H9 (cell line): ENCODE measurements at regions not wholly inside any gene's neighbourhood (a gene's known extent, or its start where the extent isn't known, plus 50 kb on each side); places are given as distances from the start of the nearest gene placed in this dataset.

Source experiments
- DNase-seq: peaks from one replicate; pipeline ENCODE4 v3.0.0-alpha.2; 2017
- H2AFZ ChIP-seq: one replicate; pipeline ENCODE4 v1.6.1; 2013; ENCODE audit warnings: mild to moderate bottlenecking, low read length, control low read depth, moderate library complexity
- H2AK5ac ChIP-seq: 2 replicates; pipeline ENCODE4 v1.6.1; 2013; ENCODE audit warnings: low read length, control low read depth, mixed read lengths; ENCODE audit not compliant: insufficient read length
- H2BK120ac ChIP-seq: one replicate; pipeline ENCODE4 v1.6.1; 2013; ENCODE audit warnings: low read depth, mild to moderate bottlenecking, low read length, control low read depth, inconsistent platforms; ENCODE audit not compliant: poor library complexity, severe bottlenecking
- H2BK12ac ChIP-seq: 2 replicates; pipeline ENCODE4 v1.6.1; 2013; ENCODE audit warnings: low read length, control low read depth, mixed read lengths, low read depth; ENCODE audit not compliant: insufficient read length
- H2BK15ac ChIP-seq: 2 replicates; pipeline ENCODE4 v1.6.1; 2013; ENCODE audit warnings: low read depth, low read length, control low read depth
- H2BK20ac ChIP-seq: one replicate; pipeline ENCODE4 v1.6.1; 2013; ENCODE audit warnings: low read depth, mild to moderate bottlenecking, low read length, control low read depth, inconsistent platforms; ENCODE audit not compliant: poor library complexity, severe bottlenecking
- H2BK5ac ChIP-seq: 2 replicates; pipeline ENCODE4 v1.6.1; 2013; ENCODE audit warnings: low read length, control low read depth, mixed read lengths; ENCODE audit not compliant: insufficient read length
- H3K14ac ChIP-seq: 2 replicates; pipeline ENCODE4 v1.6.1; 2013; ENCODE audit warnings: low read length, control low read depth; ENCODE audit not compliant: insufficient read depth
- H3K18ac ChIP-seq: 2 replicates; pipeline ENCODE4 v1.6.1; 2013; ENCODE audit warnings: low read depth, mild to moderate bottlenecking, mixed read lengths, low read length, control low read depth; ENCODE audit not compliant: insufficient read length
- H3K23ac ChIP-seq: 2 replicates; pipeline ENCODE4 v1.6.1; 2013; ENCODE audit warnings: low read length, control low read depth, mixed read lengths, low read depth; ENCODE audit not compliant: insufficient read length
- H3K23me2 ChIP-seq: 2 replicates; pipeline ENCODE4 v1.6.1; 2013; ENCODE audit warnings: low read depth, mild to moderate bottlenecking, mixed read lengths, low read length, control low read depth; ENCODE audit not compliant: insufficient read length, poor library complexity, severe bottlenecking
- H3K27ac ChIP-seq: 2 replicates; pipeline ENCODE4 v1.5.1; 2013; ENCODE audit warnings: low read length, control low read depth, mixed read lengths, low read depth; ENCODE audit not compliant: insufficient read length
- H3K27me3 ChIP-seq: 2 replicates; pipeline ENCODE4 v1.6.1; 2013; ENCODE audit warnings: low read length, control low read depth, inconsistent platforms; ENCODE audit not compliant: insufficient read depth
- H3K4ac ChIP-seq: 2 replicates; pipeline ENCODE4 v1.6.1; 2013; ENCODE audit warnings: low read depth, mild to moderate bottlenecking, control low read depth, inconsistent platforms, low read length, moderate library complexity
- H3K4me1 ChIP-seq: 2 replicates; pipeline ENCODE4 v1.6.1; 2013; ENCODE audit warnings: low read length, control low read depth, inconsistent platforms; ENCODE audit not compliant: insufficient read depth
- H3K4me2 ChIP-seq: 2 replicates; pipeline ENCODE4 v1.6.1; 2013; ENCODE audit warnings: low read length, control low read depth, mixed read lengths; ENCODE audit not compliant: insufficient read length, insufficient read depth
- H3K56ac ChIP-seq: 2 replicates; pipeline ENCODE4 v1.6.1; 2013; ENCODE audit warnings: low read depth, mild to moderate bottlenecking, mixed read lengths, low read length, control low read depth; ENCODE audit not compliant: insufficient read length
- H3K79me1 ChIP-seq: 2 replicates; pipeline ENCODE4 v1.6.1; 2013; ENCODE audit warnings: low read depth, mild to moderate bottlenecking, moderate library complexity, low read length, control low read depth, inconsistent platforms; ENCODE audit not compliant: insufficient read depth, poor library complexity, severe bottlenecking
- H3K79me2 ChIP-seq: 2 replicates; pipeline ENCODE4 v1.6.1; 2013; ENCODE audit warnings: low read length, control low read depth, inconsistent platforms; ENCODE audit not compliant: insufficient read depth
- H3K9ac ChIP-seq: 2 replicates; pipeline ENCODE4 v1.6.1; 2013; ENCODE audit warnings: low read length, control low read depth, mixed read lengths; ENCODE audit not compliant: insufficient read length; ENCODE audit errors: extremely low read depth
- H3K9me3 ChIP-seq: one replicate; pipeline ENCODE4 v1.6.1; 2013; ENCODE audit warnings: low read depth, low read length, inconsistent platforms; ENCODE audit not compliant: control insufficient read depth
- H3T11ph ChIP-seq: one replicate; pipeline ENCODE4 v1.6.1; 2013; ENCODE audit warnings: mild to moderate bottlenecking, low read length, control low read depth, inconsistent platforms
- H4K20me1 ChIP-seq: one replicate; pipeline ENCODE4 v1.6.1; 2013; ENCODE audit not compliant: control insufficient read depth, insufficient read length, insufficient read depth
- H4K5ac ChIP-seq: 2 replicates; pipeline ENCODE4 v1.6.1; 2013; ENCODE audit warnings: low read depth, mild to moderate bottlenecking, mixed read lengths, low read length, control low read depth; ENCODE audit not compliant: insufficient read length
- H4K8ac ChIP-seq: replicated peaks from 2 replicates; pipeline ENCODE4 v1.6.1; 2013; ENCODE audit warnings: low read length, control low read depth, mixed read lengths, low read depth; ENCODE audit not compliant: insufficient read length
- H4K91ac ChIP-seq: 2 replicates; pipeline ENCODE4 v1.6.1; 2013; ENCODE audit warnings: low read depth, mild to moderate bottlenecking, moderate library complexity, mixed read lengths, low read length, control low read depth; ENCODE audit not compliant: insufficient read length
- H3K27ac Mint-ChIP-seq, 3 experiments: 2 replicates in 2 of 3; 3 replicates in 1 of 3; pipeline ENCODE4 v1.8.0; 2020 to 2021; ENCODE audit warnings: mixed read lengths in 3 of 3, mild to moderate bottlenecking in 1 of 3, moderate library complexity in 1 of 3
- H3K27me3 Mint-ChIP-seq: 2 replicates; pipeline ENCODE4 v1.8.0; 2021; ENCODE audit warnings: low read depth, mild to moderate bottlenecking, moderate library complexity, mixed read lengths
- H3K36me3 Mint-ChIP-seq, 3 experiments: 2 replicates in 2 of 3; 3 replicates in 1 of 3; pipeline ENCODE4 v1.8.0; 2020 to 2021; ENCODE audit warnings: low read depth in 3 of 3, mixed read lengths in 3 of 3; ENCODE audit not compliant: insufficient read depth in 1 of 3
- H3K4me1 Mint-ChIP-seq, 2 experiments: 2 replicates each; pipeline ENCODE4 v1.8.0; 2020; ENCODE audit warnings: mixed read lengths in 2 of 2
- H3K4me3 Mint-ChIP-seq, 2 experiments: 2 replicates in 1 of 2; 3 replicates in 1 of 2; pipeline ENCODE4 v1.8.0; 2020 to 2021; ENCODE audit warnings: mild to moderate bottlenecking in 2 of 2, mixed read lengths in 2 of 2, moderate library complexity in 1 of 2
- H3K9me3 Mint-ChIP-seq, 2 experiments: 2 replicates in 1 of 2; 3 replicates in 1 of 2; pipeline ENCODE4 v1.8.0; 2020; ENCODE audit warnings: mild to moderate bottlenecking in 2 of 2, mixed read lengths in 2 of 2, moderate library complexity in 1 of 2
- TF ChIP-seq, protein P1 (sequence below): fragments of 200-600 bp; sonication (generic); conservative IDR thresholded peaks from 3 replicates; pipeline ENCODE4 v1.8.0; 2021; ENCODE audit warnings: antibody characterized with exemption, mild to moderate bottlenecking

DNA sequence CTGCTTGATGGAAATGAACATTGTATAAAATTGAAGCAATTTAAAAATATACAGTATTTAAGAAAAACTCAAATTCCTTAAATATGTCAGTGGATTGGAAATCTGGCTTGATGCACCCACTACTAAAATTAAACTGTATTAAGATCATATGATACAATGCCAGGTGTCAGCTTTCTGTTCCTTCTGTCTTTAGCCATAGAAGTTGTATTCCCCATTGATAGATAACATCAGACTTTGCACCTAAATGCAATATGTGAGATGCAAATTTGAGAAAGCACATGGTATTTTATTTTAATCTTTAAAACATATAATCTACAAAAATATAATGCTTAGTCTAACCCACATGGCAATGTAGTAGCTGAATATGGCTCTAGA, 697.4 kb upstream of the WWC1 start:
- no peak overlapping the region for H3K56ac ChIP-seq
- no peak overlapping the region for H4K8ac ChIP-seq
- no peak overlapping the region for H3K27ac ChIP-seq
- TF ChIP-seq, protein P1, sequence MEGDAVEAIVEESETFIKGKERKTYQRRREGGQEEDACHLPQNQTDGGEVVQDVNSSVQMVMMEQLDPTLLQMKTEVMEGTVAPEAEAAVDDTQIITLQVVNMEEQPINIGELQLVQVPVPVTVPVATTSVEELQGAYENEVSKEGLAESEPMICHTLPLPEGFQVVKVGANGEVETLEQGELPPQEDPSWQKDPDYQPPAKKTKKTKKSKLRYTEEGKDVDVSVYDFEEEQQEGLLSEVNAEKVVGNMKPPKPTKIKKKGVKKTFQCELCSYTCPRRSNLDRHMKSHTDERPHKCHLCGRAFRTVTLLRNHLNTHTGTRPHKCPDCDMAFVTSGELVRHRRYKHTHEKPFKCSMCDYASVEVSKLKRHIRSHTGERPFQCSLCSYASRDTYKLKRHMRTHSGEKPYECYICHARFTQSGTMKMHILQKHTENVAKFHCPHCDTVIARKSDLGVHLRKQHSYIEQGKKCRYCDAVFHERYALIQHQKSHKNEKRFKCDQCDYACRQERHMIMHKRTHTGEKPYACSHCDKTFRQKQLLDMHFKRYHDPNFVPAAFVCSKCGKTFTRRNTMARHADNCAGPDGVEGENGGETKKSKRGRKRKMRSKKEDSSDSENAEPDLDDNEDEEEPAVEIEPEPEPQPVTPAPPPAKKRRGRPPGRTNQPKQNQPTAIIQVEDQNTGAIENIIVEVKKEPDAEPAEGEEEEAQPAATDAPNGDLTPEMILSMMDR = no peak
- H2BK5ac ChIP-seq = no peak overlapping the region
- H3K4ac ChIP-seq = no peak overlapping the region
- no peak for DNase-seq
- Mint-ChIP-seq H3K27me3 (no peaks in the 10 kb centered on the region), H3K4me1 (no peaks in the 10 kb centered on the region), H3K4me3 (no peak overlapping the region), H3K36me3 (no peaks in the 10 kb centered on the region), H3K9me3 (no peaks in the 10 kb centered on the region; a peak in 1 of 5 replicates), H3K27ac (no peak overlapping the region)
- H3K27me3 ChIP-seq = no peaks in the 10 kb centered on the region
- H3K4me1 ChIP-seq = no peaks in the 10 kb centered on the region
- no peaks in the 10 kb centered on the region for H3K79me1 ChIP-seq
- H3K18ac ChIP-seq = no peak overlapping the region
- no peak overlapping the region for H3K23ac ChIP-seq
- H4K20me1 ChIP-seq = no peaks in the 10 kb centered on the region
- no peak overlapping the region for H2BK120ac ChIP-seq
- H2BK20ac ChIP-seq = no peak overlapping the region
- no peaks in the 10 kb centered on the region for H3K9me3 ChIP-seq
- H3K79me2 ChIP-seq = no peaks in the 10 kb centered on the region
- no peak overlapping the region for H2BK12ac ChIP-seq
- no peak overlapping the region for H3K9ac ChIP-seq
- H2AK5ac ChIP-seq = no peak overlapping the region
- no peak overlapping the region for H4K5ac ChIP-seq
- H2AFZ ChIP-seq = no peak overlapping the region
- H3K14ac ChIP-seq = no peak overlapping the region
- H4K91ac ChIP-seq = no peak overlapping the region
- H3T11ph ChIP-seq = no peak overlapping the region
- no peaks in the 10 kb centered on the region for H3K23me2 ChIP-seq
- no peak overlapping the region for H2BK15ac ChIP-seq
- no peak overlapping the region for H3K4me2 ChIP-seq
